K562 (cell line): ENCODE measurements at regions not wholly inside any gene's neighbourhood (a gene's known extent, or its start where the extent isn't known, plus 50 kb on each side); places are given as distances from the start of the nearest gene placed in this dataset.
"Not testable (repeated sequence)": the region's sequence is repeated elsewhere in the genome, so short reads cannot be mapped to it uniquely, and the experiment has no call there.

Experiments used
- ATAC-seq: fragments of 200-7000 bp; cut with Tn5 transposase; 3 replicates; pipeline ENCODE4 v1.9.1; 2020; ENCODE audit warnings: moderate library complexity
- BruUV-seq: library from RNA; stranded (reverse); fragments of 400-500 nt; replicated peaks from 2 replicates; lab custom pipeline; 2021; lab: Mats Ljungman, UMichigan
- CTCF ChIA-PET: fragments of 300-600 bp; formaldehyde crosslinking; extraction: SDS; loops from one replicate; lab custom pipeline; 2021; ENCODE audit warnings: low intra/inter-chr PET ratio; lab: Yijun Ruan, JAX
- POLR2A ChIA-PET: fragments of 300-600, 350-650 bp; sonication (Branson Sonifier 250); formaldehyde crosslinking; extraction: SDS; loops from one replicate; lab custom pipeline; 2021; ENCODE audit warnings: antibody characterized with exemption, inconsistent platforms; lab: Yijun Ruan, JAX
- DNase-seq, 4 experiments: peaks; one replicate each; pipeline versions ENCODE4 v3.0.0 to v3.0.0-alpha.2; 2011 to 2018; ENCODE audit warnings: low spot score in 3 of 4, mixed read lengths in 3 of 4; ENCODE audit errors: extremely low read depth in 1 of 4
- FAIRE-seq: peaks from 2 replicates; lab custom pipeline; 2011; peaks lifted over from hg19 to GRCh38; lab: Jason Lieb, UNC
- H2AFZ ChIP-seq: 2 replicates; pipeline ENCODE4 v1.6.0; 2011; ENCODE audit warnings: low read depth, low read length, control low read depth, inconsistent platforms
- H3K27ac ChIP-seq: fragments of 200-600 bp; 3 replicates; pipeline ENCODE4 v1.8.0; 2011; ENCODE audit warnings: low read depth, mild to moderate bottlenecking, control low read depth, inconsistent platforms, low read length, moderate library complexity, mixed read lengths; ENCODE audit errors: extremely low read depth
- H3K27me3 ChIP-seq, 2 experiments: fragments of 300-600 bp in 1 of 2; 2 replicates in 1 of 2; 3 replicates in 1 of 2; pipeline versions ENCODE4 v1.6.0 to v1.8.0; 2011; ENCODE audit warnings: inconsistent platforms in 2 of 2, low read length in 2 of 2, mild to moderate bottlenecking in 1 of 2, mixed read lengths in 1 of 2, moderate library complexity in 1 of 2; ENCODE audit not compliant: control insufficient read depth in 2 of 2, insufficient read depth in 2 of 2
- H3K36me3 ChIP-seq: fragments of 300-600 bp; 3 replicates; pipeline ENCODE4 v1.8.0; 2011; ENCODE audit warnings: mild to moderate bottlenecking, low read length, inconsistent platforms; ENCODE audit not compliant: control insufficient read depth, insufficient read depth
- H3K4me1 ChIP-seq, 2 experiments: fragments of 200-600 bp in 1 of 2; replicated peaks in 1 of 2; 2 replicates in 1 of 2; 3 replicates in 1 of 2; pipeline versions ENCODE4 v1.5.1 to v1.8.0; 2011; ENCODE audit warnings: inconsistent platforms in 2 of 2, low read length in 2 of 2, mild to moderate bottlenecking in 1 of 2, mixed read lengths in 1 of 2, moderate library complexity in 1 of 2; ENCODE audit not compliant: control insufficient read depth in 2 of 2, insufficient read depth in 2 of 2
- H3K4me2 ChIP-seq: 2 replicates; pipeline ENCODE4 v1.6.1; 2011; ENCODE audit warnings: low read length, control low read depth, inconsistent platforms, mixed read lengths; ENCODE audit not compliant: insufficient read depth
- H3K4me3 ChIP-seq: fragments of 200-600 bp; sonication (generic), shearing (Covaris generic); 2 replicates; pipeline ENCODE4 v1.5.1; 2016; ENCODE audit warnings: control low read depth, inconsistent platforms
- H3K79me2 ChIP-seq: fragments of 200-600 bp; 3 replicates; pipeline ENCODE4 v1.8.0; 2011; ENCODE audit warnings: low read length, inconsistent platforms; ENCODE audit not compliant: control insufficient read depth, insufficient read depth
- H3K9ac ChIP-seq, 2 experiments: 2 replicates each; pipeline versions ENCODE4 v1.6.0 to v1.6.1; 2011; ENCODE audit warnings: low read depth in 2 of 2, low read length in 2 of 2, control low read depth in 1 of 2, inconsistent platforms in 1 of 2, mild to moderate bottlenecking in 1 of 2, mixed read lengths in 1 of 2; ENCODE audit not compliant: insufficient read depth in 1 of 2
- H3K9me1 ChIP-seq: one replicate; pipeline ENCODE4 v1.6.0; 2011; ENCODE audit warnings: inconsistent platforms, mild to moderate bottlenecking, low read length, moderate library complexity; ENCODE audit not compliant: control insufficient read depth, insufficient read depth
- H3K9me3 ChIP-seq: replicated peaks from 2 replicates; pipeline ENCODE4 v1.5.1; 2011; ENCODE audit warnings: low read depth, low read length, inconsistent platforms; ENCODE audit not compliant: control insufficient read depth, insufficient read depth
- H4K20me1 ChIP-seq: replicated peaks from 2 replicates; pipeline ENCODE4 v1.6.1; 2011; ENCODE audit warnings: low read length, inconsistent platforms, mixed read lengths; ENCODE audit not compliant: control insufficient read depth, insufficient read depth
- PHB ChIP-seq: fragments of 250-450 bp; sonication (Bioruptor Pico); IDR thresholded peaks from 2 replicates; pipeline ENCODE4 v1.5.0; 2021
- WGBS: fragments of 100-300 bp; shearing (Covaris generic); methylation state at CpG from one replicate; pipeline ENCODE4 v1.1.6; 2016; ENCODE audit warnings: low coverage, mixed read lengths; ENCODE audit not compliant: insufficient coverage; ENCODE audit errors: missing lambda C conversion rate; 5-methylcytosine and 5-hydroxymethylcytosine counted together
- in situ Hi-C: fragments of 300-500 bp; cut with MboI; formaldehyde crosslinking; loops from 4 replicates; pipeline ENCODE4 v1.15.0; 2018; ENCODE audit warnings: inconsistent platforms, mixed read lengths
- intact Hi-C: fragments of 100-400 bp; cut with micrococcal nuclease; formaldehyde crosslinking; loops from 2 replicates; pipeline ENCODE4 v1.14.2; 2022

DNA sequence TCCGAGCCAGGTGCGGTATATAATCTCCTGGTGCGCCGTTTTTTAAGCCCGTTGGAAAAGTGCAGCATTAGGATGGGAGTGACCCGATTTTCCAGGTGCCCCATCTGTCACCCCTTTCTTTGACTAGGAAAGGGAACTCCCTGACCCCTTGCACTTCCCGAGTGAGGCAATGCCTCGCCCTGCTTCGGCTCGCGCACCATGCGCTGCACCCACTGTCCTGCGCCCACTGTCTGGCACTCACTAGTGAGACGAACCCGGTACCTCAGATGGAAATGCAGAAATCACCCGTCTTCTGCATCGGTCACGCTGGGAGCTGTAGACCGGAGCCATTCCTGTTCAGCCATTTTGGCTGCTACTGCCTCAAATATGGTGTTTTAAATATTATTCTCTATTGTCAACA is 198.0 kb downstream of the MEIS1 start:
- H2AFZ ChIP-seq, POLR2A ChIA-PET, H3K9me1 ChIP-seq, ATAC-seq, H3K9ac ChIP-seq, H3K27me3 ChIP-seq, H3K4me3 ChIP-seq, H3K4me2 ChIP-seq, H3K9me3 ChIP-seq, H3K4me1 ChIP-seq, H3K27ac ChIP-seq, CTCF ChIA-PET, H3K36me3 ChIP-seq, FAIRE-seq, H4K20me1 ChIP-seq, intact Hi-C loops, H3K79me2 ChIP-seq, in situ Hi-C loops, BruUV-seq, DNase-seq: not testable (repeated sequence)
- WGBS, result 2% methylated on average over 17 of the region's 19 CpGs

DNA sequence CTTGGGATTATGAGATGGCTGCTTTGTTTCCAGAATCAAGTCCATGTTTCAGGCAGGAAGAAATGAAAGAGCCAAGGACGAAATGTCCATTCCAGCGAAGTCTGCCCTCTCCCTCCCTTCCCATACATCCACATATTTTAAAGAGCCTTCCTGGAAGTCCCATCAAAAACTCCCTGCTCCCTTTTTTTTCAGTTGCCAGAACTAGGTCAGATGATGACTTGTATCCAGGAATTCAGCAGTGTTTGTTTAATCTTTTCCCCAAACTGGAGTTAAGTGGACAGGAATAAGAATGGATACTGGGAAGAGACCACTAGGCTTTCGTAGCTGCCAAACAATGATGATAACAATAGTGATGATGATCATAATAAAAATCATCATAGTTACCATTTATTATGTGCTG is 198.7 kb downstream of the MEIS1 start:
- Histone ChIP-seq H3K27ac (no peak overlapping the region), H3K27me3 (no peaks in the 10 kb centered on the region), H3K4me2 (no peak overlapping the region), H3K4me1 (no peaks in the 10 kb centered on the region), H3K9ac (no peak overlapping the region), H4K20me1 (no peaks in the 10 kb centered on the region), H3K79me2 (no peaks in the 10 kb centered on the region), H2AFZ (no peak overlapping the region), H3K4me3 (no peak overlapping the region), H3K9me1 (no peaks in the 10 kb centered on the region), H3K9me3 (no peaks in the 10 kb centered on the region), H3K36me3 (no peaks in the 10 kb centered on the region)
- DNase-seq, result no peak
- ChIA-PET CTCF (no interaction called here), POLR2A (no interaction called here)
- 0% methylated on average over 3 of the region's 3 CpGs for WGBS
- BruUV-seq, result no TSS peak
- FAIRE-seq, result no peak
- in situ Hi-C loops, result no loop called here
- no peak for TF ChIP-seq PHB
- intact Hi-C loops, result no loop called here
- ATAC-seq, result no peak
